ENCODE measurements at regions not wholly inside any gene's neighbourhood (a gene's known extent, or its start where the extent isn't known, plus 50 kb on each side); places are given as distances from the start of the nearest gene placed in this dataset.

DNA sequence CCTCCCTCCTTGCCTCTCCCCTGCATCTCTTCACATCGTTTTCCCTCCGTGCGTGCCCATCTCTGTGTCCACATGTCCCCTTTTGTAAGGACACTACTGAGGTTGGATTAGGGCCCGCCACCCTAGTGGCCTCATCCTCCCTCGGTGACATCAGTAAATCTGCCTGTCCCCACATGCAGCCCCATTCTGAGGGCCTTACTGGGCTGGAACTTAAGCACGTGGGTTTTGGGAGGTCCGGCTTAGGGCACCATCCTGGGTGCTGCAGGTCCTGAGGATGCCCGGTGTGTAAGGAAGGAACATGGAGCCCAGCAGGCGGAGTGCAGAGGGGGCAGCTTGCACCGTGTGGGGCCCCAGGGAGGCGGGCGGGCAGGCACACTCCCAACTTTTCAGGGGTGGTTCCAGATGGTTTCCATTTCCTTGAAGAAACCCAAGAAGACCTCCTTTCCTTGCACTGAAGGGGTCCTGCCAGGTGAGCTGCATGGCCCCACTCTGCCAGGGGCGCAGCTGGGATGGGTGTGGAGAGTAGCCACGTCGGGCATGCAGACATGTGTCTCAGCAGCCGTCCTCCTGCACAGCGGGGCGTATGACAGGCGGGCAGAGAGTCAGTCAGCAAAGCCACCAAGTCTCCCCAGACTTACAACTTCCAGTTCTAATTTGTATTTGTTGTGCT, 329.9 kb downstream of the QKI start (continued):
- TF ChIP-seq, protein P1, sequence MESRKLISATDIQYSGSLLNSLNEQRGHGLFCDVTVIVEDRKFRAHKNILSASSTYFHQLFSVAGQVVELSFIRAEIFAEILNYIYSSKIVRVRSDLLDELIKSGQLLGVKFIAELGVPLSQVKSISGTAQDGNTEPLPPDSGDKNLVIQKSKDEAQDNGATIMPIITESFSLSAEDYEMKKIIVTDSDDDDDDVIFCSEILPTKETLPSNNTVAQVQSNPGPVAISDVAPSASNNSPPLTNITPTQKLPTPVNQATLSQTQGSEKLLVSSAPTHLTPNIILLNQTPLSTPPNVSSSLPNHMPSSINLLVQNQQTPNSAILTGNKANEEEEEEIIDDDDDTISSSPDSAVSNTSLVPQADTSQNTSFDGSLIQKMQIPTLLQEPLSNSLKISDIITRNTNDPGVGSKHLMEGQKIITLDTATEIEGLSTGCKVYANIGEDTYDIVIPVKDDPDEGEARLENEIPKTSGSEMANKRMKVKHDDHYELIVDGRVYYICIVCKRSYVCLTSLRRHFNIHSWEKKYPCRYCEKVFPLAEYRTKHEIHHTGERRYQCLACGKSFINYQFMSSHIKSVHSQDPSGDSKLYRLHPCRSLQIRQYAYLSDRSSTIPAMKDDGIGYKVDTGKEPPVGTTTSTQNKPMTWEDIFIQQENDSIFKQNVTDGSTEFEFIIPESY (IDR thresholded peaks at IDR 0.05; ENCODE audit: extremely low read depth, insufficient replicate concordance, low read length), result no peak

DNA sequence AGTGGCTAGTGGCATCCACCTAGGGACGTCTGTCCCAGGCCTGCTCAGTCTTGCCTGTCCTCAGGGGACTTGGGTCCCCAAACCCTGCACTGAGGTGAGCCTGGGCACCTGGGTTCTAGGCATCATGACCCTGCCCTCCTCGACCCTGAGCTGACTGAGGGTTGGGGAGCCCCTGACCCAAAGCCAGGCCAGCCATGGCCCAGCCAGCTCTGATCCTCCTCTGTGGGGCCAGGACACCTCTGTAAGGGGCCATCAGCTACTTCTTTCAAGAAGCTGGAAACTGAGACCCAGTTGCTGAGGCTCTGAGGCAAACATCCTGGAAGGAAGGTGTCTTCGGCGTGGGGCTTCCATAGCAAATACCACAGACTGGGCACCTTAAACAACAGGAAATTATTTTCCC, 329.3 kb downstream of the QKI start:
- H3K4me2 ChIP-seq (ENCODE audit: low read length), result no peak overlapping the region
- ChIA-PET CTCF (no interaction called here), RAD21 (ENCODE audit: low non-redundant PET in 1 of 2, low total read pairs in 2 of 2, uncharacterized antibody in 2 of 2, unreplicated experiment in 2 of 2) (no interaction called here), POLR2A (no interaction called here)
- ATAC-seq (no peak), DNase-seq (ENCODE audit: low read depth, low spot score) (no peak)
- H2AFZ ChIP-seq (ENCODE audit: low read depth, low read length, poor library complexity, severe bottlenecking), result no peak overlapping the region
- no peak overlapping the region for H3K27ac ChIP-seq (ENCODE audit: low read depth, low read length)
- H3K27me3 ChIP-seq (ENCODE audit: insufficient read depth, low read length), result no peaks in the 10 kb centered on the region
- no peak overlapping the region for H3K4me3 ChIP-seq (replicated peaks in 1 of 2; ENCODE audit: low read depth in 1 of 2, low read length in 2 of 2)
- intact Hi-C loops (cut with micrococcal nuclease), result no loop called here
- H4K20me1 ChIP-seq (ENCODE audit: insufficient read depth), result no peaks in the 10 kb centered on the region
- no TSS peak for BruUV-seq (replicated peaks)
- H3K9ac ChIP-seq (ENCODE audit: low read length), result no peak overlapping the region
- no peaks in the 10 kb centered on the region for H3K36me3 ChIP-seq (ENCODE audit: control insufficient read depth in 1 of 2, insufficient read depth in 2 of 2, low read length in 2 of 2)
- H3K9me3 ChIP-seq (ENCODE audit: control insufficient read depth in 1 of 2, insufficient read depth in 1 of 2, low read depth in 1 of 2, low read length in 2 of 2), result no peaks in the 10 kb centered on the region
- no peaks in the 10 kb centered on the region for H3K79me2 ChIP-seq (ENCODE audit: insufficient read depth, low read length)
- no peaks in the 10 kb centered on the region for H3K9me2 ChIP-seq (ENCODE audit: insufficient read depth)
- H3K4me1 ChIP-seq (ENCODE audit: control insufficient read depth in 1 of 2, insufficient read depth in 2 of 2, low read length in 2 of 2), result peaks cover 4 to 6% of the 10 kb centered on the region in 2 experiments; a peak in 2 of 4 replicates
- TF ChIP-seq POLR2A (IDR thresholded peaks at IDR 0.05; ENCODE audit: borderline replicate concordance, extremely low read depth, insufficient read depth, insufficient read length), result no peak
- TF ChIP-seq, protein P2, sequence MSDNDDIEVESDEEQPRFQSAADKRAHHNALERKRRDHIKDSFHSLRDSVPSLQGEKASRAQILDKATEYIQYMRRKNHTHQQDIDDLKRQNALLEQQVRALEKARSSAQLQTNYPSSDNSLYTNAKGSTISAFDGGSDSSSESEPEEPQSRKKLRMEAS (IDR thresholded peaks at IDR 0.05), result no peak
- no peak for TF ChIP-seq EZH2phosphoT487 (IDR thresholded peaks at IDR 0.05; ENCODE audit: borderline replicate concordance)
- no peak for TF ChIP-seq JUND (IDR thresholded peaks at IDR 0.05)
- TF ChIP-seq RAD21 (IDR thresholded peaks at IDR 0.05; ENCODE audit: low read depth), result no peak
- TF ChIP-seq SP1 (IDR thresholded peaks at IDR 0.05; ENCODE audit: low read depth), result no peak
- TF ChIP-seq SIN3A (IDR thresholded peaks at IDR 0.05; ENCODE audit: low read depth), result no peak
- TF ChIP-seq, protein P3, sequence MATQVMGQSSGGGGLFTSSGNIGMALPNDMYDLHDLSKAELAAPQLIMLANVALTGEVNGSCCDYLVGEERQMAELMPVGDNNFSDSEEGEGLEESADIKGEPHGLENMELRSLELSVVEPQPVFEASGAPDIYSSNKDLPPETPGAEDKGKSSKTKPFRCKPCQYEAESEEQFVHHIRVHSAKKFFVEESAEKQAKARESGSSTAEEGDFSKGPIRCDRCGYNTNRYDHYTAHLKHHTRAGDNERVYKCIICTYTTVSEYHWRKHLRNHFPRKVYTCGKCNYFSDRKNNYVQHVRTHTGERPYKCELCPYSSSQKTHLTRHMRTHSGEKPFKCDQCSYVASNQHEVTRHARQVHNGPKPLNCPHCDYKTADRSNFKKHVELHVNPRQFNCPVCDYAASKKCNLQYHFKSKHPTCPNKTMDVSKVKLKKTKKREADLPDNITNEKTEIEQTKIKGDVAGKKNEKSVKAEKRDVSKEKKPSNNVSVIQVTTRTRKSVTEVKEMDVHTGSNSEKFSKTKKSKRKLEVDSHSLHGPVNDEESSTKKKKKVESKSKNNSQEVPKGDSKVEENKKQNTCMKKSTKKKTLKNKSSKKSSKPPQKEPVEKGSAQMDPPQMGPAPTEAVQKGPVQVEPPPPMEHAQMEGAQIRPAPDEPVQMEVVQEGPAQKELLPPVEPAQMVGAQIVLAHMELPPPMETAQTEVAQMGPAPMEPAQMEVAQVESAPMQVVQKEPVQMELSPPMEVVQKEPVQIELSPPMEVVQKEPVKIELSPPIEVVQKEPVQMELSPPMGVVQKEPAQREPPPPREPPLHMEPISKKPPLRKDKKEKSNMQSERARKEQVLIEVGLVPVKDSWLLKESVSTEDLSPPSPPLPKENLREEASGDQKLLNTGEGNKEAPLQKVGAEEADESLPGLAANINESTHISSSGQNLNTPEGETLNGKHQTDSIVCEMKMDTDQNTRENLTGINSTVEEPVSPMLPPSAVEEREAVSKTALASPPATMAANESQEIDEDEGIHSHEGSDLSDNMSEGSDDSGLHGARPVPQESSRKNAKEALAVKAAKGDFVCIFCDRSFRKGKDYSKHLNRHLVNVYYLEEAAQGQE (IDR thresholded peaks at IDR 0.05; ENCODE audit: low read depth), result no peak
- TF ChIP-seq, protein P4, sequence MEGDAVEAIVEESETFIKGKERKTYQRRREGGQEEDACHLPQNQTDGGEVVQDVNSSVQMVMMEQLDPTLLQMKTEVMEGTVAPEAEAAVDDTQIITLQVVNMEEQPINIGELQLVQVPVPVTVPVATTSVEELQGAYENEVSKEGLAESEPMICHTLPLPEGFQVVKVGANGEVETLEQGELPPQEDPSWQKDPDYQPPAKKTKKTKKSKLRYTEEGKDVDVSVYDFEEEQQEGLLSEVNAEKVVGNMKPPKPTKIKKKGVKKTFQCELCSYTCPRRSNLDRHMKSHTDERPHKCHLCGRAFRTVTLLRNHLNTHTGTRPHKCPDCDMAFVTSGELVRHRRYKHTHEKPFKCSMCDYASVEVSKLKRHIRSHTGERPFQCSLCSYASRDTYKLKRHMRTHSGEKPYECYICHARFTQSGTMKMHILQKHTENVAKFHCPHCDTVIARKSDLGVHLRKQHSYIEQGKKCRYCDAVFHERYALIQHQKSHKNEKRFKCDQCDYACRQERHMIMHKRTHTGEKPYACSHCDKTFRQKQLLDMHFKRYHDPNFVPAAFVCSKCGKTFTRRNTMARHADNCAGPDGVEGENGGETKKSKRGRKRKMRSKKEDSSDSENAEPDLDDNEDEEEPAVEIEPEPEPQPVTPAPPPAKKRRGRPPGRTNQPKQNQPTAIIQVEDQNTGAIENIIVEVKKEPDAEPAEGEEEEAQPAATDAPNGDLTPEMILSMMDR (IDR thresholded peaks at IDR 0.05 in 2 of 3, conservative IDR thresholded peaks at IDR 0.05 in 1 of 3; ENCODE audit: borderline replicate concordance in 1 of 3, insufficient read depth in 1 of 3, low read depth in 2 of 3, low read length in 2 of 3), result no peak
- TF ChIP-seq CBX3 (IDR thresholded peaks at IDR 0.05; ENCODE audit: low read depth), result no peak
- no peak for TF ChIP-seq EZH2 (IDR thresholded peaks at IDR 0.05)
- TF ChIP-seq, protein P5, sequence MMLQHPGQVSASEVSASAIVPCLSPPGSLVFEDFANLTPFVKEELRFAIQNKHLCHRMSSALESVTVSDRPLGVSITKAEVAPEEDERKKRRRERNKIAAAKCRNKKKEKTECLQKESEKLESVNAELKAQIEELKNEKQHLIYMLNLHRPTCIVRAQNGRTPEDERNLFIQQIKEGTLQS (IDR thresholded peaks at IDR 0.05), result no peak
- TF ChIP-seq, protein P1 (IDR thresholded peaks at IDR 0.05; ENCODE audit: extremely low read depth, insufficient replicate concordance, low read length), result no peak
- no peak for TF ChIP-seq SRF (IDR thresholded peaks at IDR 0.05; ENCODE audit: low read depth)
